Activated naive CD4-positive, alpha-beta T cell treated with anti-CD3 and anti-CD28 coated beads, Interleukin-2, amount 10 ng/mL, durations not matched to agents 7 days and 5 days (primary cell): ENCODE measurements at regions not wholly inside any gene's neighbourhood (a gene's known extent, or its start where the extent isn't known, plus 50 kb on each side); places are given as distances from the start of the nearest gene placed in this dataset.

Experiments used
- CTCF ChIA-PET: fragments of 350-600 bp; sonication (Branson Sonifier 250); formaldehyde crosslinking; loops from one replicate; lab custom pipeline; 2021; ENCODE audit warnings: antibody characterized with exemption; lab: Charles Lee
- DNase-seq: peaks from one replicate; pipeline ENCODE4 v3.0.0-alpha.2; 2020
- H3K27ac Mint-ChIP-seq: one replicate; pipeline ENCODE4 v1.8.0; 2021; ENCODE audit warnings: mild to moderate bottlenecking, moderate library complexity, mixed read lengths
- H3K27me3 Mint-ChIP-seq: one replicate; pipeline ENCODE4 v1.8.0; 2021; ENCODE audit warnings: mild to moderate bottlenecking, mixed read lengths
- H3K36me3 Mint-ChIP-seq: one replicate; pipeline ENCODE4 v1.8.0; 2021; ENCODE audit warnings: mixed read lengths
- H3K4me1 Mint-ChIP-seq: one replicate; pipeline ENCODE4 v1.8.0; 2021; ENCODE audit warnings: mixed read lengths
- H3K4me3 Mint-ChIP-seq: one replicate; pipeline ENCODE4 v1.8.0; 2021; ENCODE audit warnings: mild to moderate bottlenecking, moderate library complexity, mixed read lengths
- H3K9me3 Mint-ChIP-seq: one replicate; pipeline ENCODE4 v1.8.0; 2021; ENCODE audit warnings: mixed read lengths

- no peak overlapping the region for H3K27ac Mint-ChIP-seq
- DNase-seq = peak; percentile 36
- peaks cover 6% of the 10 kb centered on the region for H3K27me3 Mint-ChIP-seq
- H3K9me3 Mint-ChIP-seq = no peaks in the 10 kb centered on the region
- CTCF ChIA-PET = interaction anchor here (0.9 to 2.0 kb wide), 16 partner anchors 9 to 914 kb away, joined by 3 to 14 read pairs (median 4); no protein-coding TSS in a partner anchor
- no peak overlapping the region for H3K4me3 Mint-ChIP-seq
- no peaks in the 10 kb centered on the region for H3K36me3 Mint-ChIP-seq
- no peaks in the 10 kb centered on the region for H3K4me1 Mint-ChIP-seq
These were observed 408.3 kb upstream of the PLXNA2 start for GRCh38 chr1:208652296-208653160.

GRCh38 chr1:208653426-208653825, 409.2 kb upstream of the PLXNA2 start:
- Mint-ChIP-seq H3K4me3 (no peak overlapping the region), H3K4me1 (no peaks in the 10 kb centered on the region), H3K27me3 (peaks cover 6% of the 10 kb centered on the region), H3K9me3 (no peaks in the 10 kb centered on the region), H3K27ac (no peak overlapping the region), H3K36me3 (no peaks in the 10 kb centered on the region)
- DNase-seq = no peak
- CTCF ChIA-PET = interaction anchor here (1.0 to 2.0 kb wide), 7 partner anchors 8 to 913 kb away, joined by 3 to 14 read pairs (median 5); no protein-coding TSS in a partner anchor

- Mint-ChIP-seq H3K27ac (no peak overlapping the region), H3K9me3 (no peaks in the 10 kb centered on the region), H3K36me3 (no peaks in the 10 kb centered on the region), H3K4me3 (no peak overlapping the region), H3K27me3 (peaks cover 6% of the 10 kb centered on the region), H3K4me1 (no peaks in the 10 kb centered on the region)
- no peak for DNase-seq
- CTCF ChIA-PET = interaction anchor here (1.0 kb wide), 1 partner anchor 699 kb away, joined by 3 read pairs; no protein-coding TSS in a partner anchor
These were observed 410.1 kb upstream of the PLXNA2 start for GRCh38 chr1:208654241-208654640.

GRCh38 chr1:208665936-208666335, 421.8 kb upstream of the PLXNA2 start:
- no peak overlapping the region for H3K27ac Mint-ChIP-seq
- no peaks in the 10 kb centered on the region for H3K27me3 Mint-ChIP-seq
- no peaks in the 10 kb centered on the region for H3K36me3 Mint-ChIP-seq
- H3K4me3 Mint-ChIP-seq = no peak overlapping the region
- no peaks in the 10 kb centered on the region for H3K4me1 Mint-ChIP-seq
- H3K9me3 Mint-ChIP-seq = no peaks in the 10 kb centered on the region
- CTCF ChIA-PET = no interaction called here
- DNase-seq = no peak

GRCh38 chr1:208668991-208669390, 424.8 kb upstream of the PLXNA2 start:
- Mint-ChIP-seq H3K4me3 (no peak overlapping the region), H3K27ac (no peak overlapping the region), H3K4me1 (no peaks in the 10 kb centered on the region), H3K36me3 (no peaks in the 10 kb centered on the region), H3K9me3 (no peaks in the 10 kb centered on the region), H3K27me3 (no peaks in the 10 kb centered on the region)
- DNase-seq = no peak
- CTCF ChIA-PET = no interaction called here

GRCh38 chr1:208670778-208671177, 426.6 kb upstream of the PLXNA2 start:
- Mint-ChIP-seq H3K27me3 (no peaks in the 10 kb centered on the region), H3K27ac (no peak overlapping the region), H3K36me3 (no peaks in the 10 kb centered on the region), H3K9me3 (no peaks in the 10 kb centered on the region), H3K4me1 (no peaks in the 10 kb centered on the region), H3K4me3 (no peak overlapping the region)
- no peak for DNase-seq
- CTCF ChIA-PET = no interaction called here

GRCh38 chr1:208681878-208682663, 437.9 kb upstream of the PLXNA2 start:
- peaks cover 3% of the 10 kb centered on the region for H3K27me3 Mint-ChIP-seq
- no peak for DNase-seq
- H3K36me3 Mint-ChIP-seq = no peaks in the 10 kb centered on the region
- CTCF ChIA-PET = no interaction called here
- no peaks in the 10 kb centered on the region for H3K9me3 Mint-ChIP-seq
- no peak overlapping the region for H3K4me3 Mint-ChIP-seq
- H3K4me1 Mint-ChIP-seq = no peaks in the 10 kb centered on the region
- no peak overlapping the region for H3K27ac Mint-ChIP-seq

GRCh38 chr1:208682664-208683013, 438.5 kb upstream of the PLXNA2 start:
- Mint-ChIP-seq H3K27ac (no peak overlapping the region), H3K9me3 (no peaks in the 10 kb centered on the region), H3K36me3 (no peaks in the 10 kb centered on the region), H3K4me3 (no peak overlapping the region), H3K4me1 (no peaks in the 10 kb centered on the region), H3K27me3 (peaks cover 3% of the 10 kb centered on the region)
- CTCF ChIA-PET = no interaction called here
- no peak for DNase-seq

- Mint-ChIP-seq H3K4me3 (no peak overlapping the region), H3K27ac (no peak overlapping the region), H3K27me3 (peaks cover 3% of the 10 kb centered on the region), H3K4me1 (no peaks in the 10 kb centered on the region), H3K36me3 (no peaks in the 10 kb centered on the region), H3K9me3 (no peaks in the 10 kb centered on the region)
- DNase-seq = no peak
- CTCF ChIA-PET = interaction anchor here (2.3 kb wide), 1 partner anchor 31 kb away, joined by 6 read pairs; no protein-coding TSS in a partner anchor
These were observed 439.0 kb upstream of the PLXNA2 start for GRCh38 chr1:208683141-208683540.

- H3K4me3 Mint-ChIP-seq = no peak overlapping the region
- no peaks in the 10 kb centered on the region for H3K36me3 Mint-ChIP-seq
- no peak overlapping the region for H3K27ac Mint-ChIP-seq
- CTCF ChIA-PET = interaction anchor here (2.3 kb wide), 1 partner anchor 32 kb away, joined by 6 read pairs; no protein-coding TSS in a partner anchor
- peaks cover 3% of the 10 kb centered on the region for H3K27me3 Mint-ChIP-seq
- DNase-seq = no peak
- H3K9me3 Mint-ChIP-seq = no peaks in the 10 kb centered on the region
- no peaks in the 10 kb centered on the region for H3K4me1 Mint-ChIP-seq
These were observed 440.0 kb upstream of the PLXNA2 start for GRCh38 chr1:208684192-208684591.

- no peak for DNase-seq
- no peaks in the 10 kb centered on the region for H3K36me3 Mint-ChIP-seq
- H3K4me1 Mint-ChIP-seq = no peaks in the 10 kb centered on the region
- no peak overlapping the region for H3K4me3 Mint-ChIP-seq
- no peaks in the 10 kb centered on the region for H3K9me3 Mint-ChIP-seq
- no peak overlapping the region for H3K27ac Mint-ChIP-seq
- peaks cover 3% of the 10 kb centered on the region for H3K27me3 Mint-ChIP-seq
- CTCF ChIA-PET = no interaction called here
These were observed 442.4 kb upstream of the PLXNA2 start for GRCh38 chr1:208686592-208686991.

- H3K36me3 Mint-ChIP-seq = no peaks in the 10 kb centered on the region
- no peaks in the 10 kb centered on the region for H3K9me3 Mint-ChIP-seq
- CTCF ChIA-PET = no interaction called here
- H3K27ac Mint-ChIP-seq = no peak overlapping the region
- H3K4me1 Mint-ChIP-seq = no peaks in the 10 kb centered on the region
- no peak overlapping the region for H3K4me3 Mint-ChIP-seq
- DNase-seq = no peak
- no peaks in the 10 kb centered on the region for H3K27me3 Mint-ChIP-seq
These were observed 444.6 kb upstream of the PLXNA2 start for GRCh38 chr1:208688656-208689315.

- Mint-ChIP-seq H3K4me1 (no peaks in the 10 kb centered on the region), H3K4me3 (no peak overlapping the region), H3K27me3 (no peaks in the 10 kb centered on the region), H3K27ac (no peak overlapping the region), H3K36me3 (no peaks in the 10 kb centered on the region), H3K9me3 (no peaks in the 10 kb centered on the region)
- DNase-seq = no peak
- CTCF ChIA-PET = no interaction called here
These were observed 446.8 kb upstream of the PLXNA2 start for GRCh38 chr1:208691012-208691411.

GRCh38 chr1:208709981-208710380, 465.8 kb upstream of the PLXNA2 start:
- Mint-ChIP-seq H3K36me3 (no peaks in the 10 kb centered on the region), H3K4me1 (no peaks in the 10 kb centered on the region), H3K4me3 (no peak overlapping the region), H3K9me3 (peaks cover 4% of the 10 kb centered on the region), H3K27me3 (no peaks in the 10 kb centered on the region), H3K27ac (no peak overlapping the region)
- DNase-seq = no peak
- CTCF ChIA-PET = no interaction called here
